ENCODE measurements at regions not wholly inside any gene's neighbourhood (a gene's known extent, or its start where the extent isn't known, plus 50 kb on each side); places are given as distances from the start of the nearest gene placed in this dataset.

GRCh38 chr2:43138441-43138840, 88.0 kb downstream of the ZFP36L2 start:
- POLR2A ChIA-PET = no interaction called here
- no peak overlapping the region for H2AFZ ChIP-seq (ENCODE audit: low read depth, low read length)
- dilution Hi-C loops (cut with MboI; ENCODE audit: extremely low pct_ligation_motif_present, low sequenced_read_pairs) = no loop called here

More at GRCh38 chr2:43138441-43138840, 88.0 kb downstream of the ZFP36L2 start:
- Histone ChIP-seq H3K4me2 (ENCODE audit: insufficient read depth, low read length) (no peak overlapping the region), H3K9ac (replicated peaks; ENCODE audit: extremely low read depth, insufficient read depth, low read length) (no peak overlapping the region), H3K27me3 (ENCODE audit: control insufficient read depth in 2 of 2, insufficient read depth in 2 of 2, low read length in 2 of 2) (no peaks in the 10 kb centered on the region), H4K20me1 (replicated peaks; ENCODE audit: control insufficient read depth, extremely low read depth, insufficient read depth, low read length) (no peaks in the 10 kb centered on the region), H3K9me1 (replicated peaks; ENCODE audit: control insufficient read depth, extremely low read depth, insufficient read depth, low read length) (no peaks in the 10 kb centered on the region), H3K79me2 (ENCODE audit: control insufficient read depth, insufficient read depth, low read length) (no peaks in the 10 kb centered on the region), H3K4me3 (replicated peaks in 1 of 3; ENCODE audit: insufficient read depth in 1 of 3, low read depth in 1 of 3, low read length in 3 of 3) (no peak overlapping the region), H3K27ac (ENCODE audit: insufficient read depth, low read depth, low read length) (no peak overlapping the region), H3K4me1 (ENCODE audit: control insufficient read depth, extremely low read depth, insufficient read depth, low read length) (peaks cover 9% of the 10 kb centered on the region), H3K36me3 (ENCODE audit: control insufficient read depth in 2 of 2, extremely low read depth in 1 of 2, insufficient read depth in 2 of 2, low read length in 2 of 2) (no peaks in the 10 kb centered on the region), H3K9me3 (replicated peaks; ENCODE audit: control insufficient read depth, insufficient read depth, low read length) (no peaks in the 10 kb centered on the region)
- TF ChIP-seq JUN (IDR thresholded peaks at IDR 0.05; ENCODE audit: borderline replicate concordance, insufficient read depth, insufficient read length, low read depth) = no peak
- no peak for TF ChIP-seq POLR2AphosphoS5 (IDR thresholded peaks at IDR 0.05; ENCODE audit: insufficient read depth, low read depth, low read length)
- no peak for TF ChIP-seq MYC (IDR thresholded peaks at IDR 0.05; ENCODE audit: low read depth, low read length)
- TF ChIP-seq FOS (IDR thresholded peaks at IDR 0.05; ENCODE audit: borderline replicate concordance, insufficient read depth, low read length) = no peak
- TF ChIP-seq GATA2 (IDR thresholded peaks at IDR 0.05; ENCODE audit: insufficient read depth, insufficient read length, low read depth, low read length) = no peak
- TF ChIP-seq MAX (IDR thresholded peaks at IDR 0.05; ENCODE audit: insufficient read depth, insufficient read length) = no peak
- no peak for TF ChIP-seq CTCF (IDR thresholded peaks at IDR 0.05; ENCODE audit: extremely low read depth in 1 of 2, insufficient read depth in 1 of 2, low read depth in 1 of 2, low read length in 2 of 2)
- no peak for TF ChIP-seq POLR2A (IDR thresholded peaks at IDR 0.05; ENCODE audit: low read depth, low read length)
- no peak for TF ChIP-seq EZH2 (IDR thresholded peaks at IDR 0.05; ENCODE audit: borderline replicate concordance, low read depth, low read length, severe bottlenecking)
- CTCF ChIA-PET = interaction anchor here (0.8 to 1.4 kb wide), 2 partner anchors 10 to 89 kb away, joined by 3 read pairs; no protein-coding TSS in a partner anchor
- intact Hi-C loops (cut with micrococcal nuclease) = no loop called here
- no peak for FAIRE-seq
- DNase-seq (ENCODE audit: low read depth, low spot score) = no peak
- BruUV-seq (replicated peaks) = no TSS peak

All from endothelial cell of umbilical vein (primary cell).